Sciatic nerve (tissue), 2 donors: ENCODE measurements at regions not wholly inside any gene's neighbourhood (a gene's known extent, or its start where the extent isn't known, plus 50 kb on each side); places are given as distances from the start of the nearest gene placed in this dataset.

ENCODE experiments used
- ATAC-seq: fragments of 200-7000 bp; cut with Tn5 transposase; one replicate; pipeline ENCODE4 v1.9.1; 2020; ENCODE audit warnings: mild to moderate bottlenecking, moderate library complexity
- DNase-seq: peaks from one replicate; pipeline ENCODE4 v3.0.0-alpha.2; 2020; ENCODE audit warnings: low spot score
- intact Hi-C: fragments of 100-400 bp; cut with DNase I; formaldehyde crosslinking; loops from one replicate; pipeline ENCODE4 v1.14.2; 2022
- donor health status: DM: no; HTN: no; CAD: no.
- donor health status: DM: no; HTN: no; CAD: no.

GRCh38 chr2:237035781-237036475 lies 49.8 kb upstream of the COPS8 start:
- intact Hi-C loops = no loop called here
- DNase-seq (no peak), ATAC-seq (no peak)
